Vagina (tissue), 2 donors: ENCODE measurements at regions not wholly inside any gene's neighbourhood (a gene's known extent, or its start where the extent isn't known, plus 50 kb on each side); places are given as distances from the start of the nearest gene placed in this dataset.
"Not testable (repeated sequence)": the region's sequence is repeated elsewhere in the genome, so short reads cannot be mapped to it uniquely, and the experiment has no call there.

ENCODE experiments used
- DNase-seq, 2 donors: peaks; one replicate each; pipeline ENCODE4 v3.0.0-alpha.2; 2017; ENCODE audit errors: extremely low spot score in 2 of 2
- H3K27ac ChIP-seq: fragments of 200-600 bp; sonication (generic); one replicate; pipeline ENCODE4 v1.5.1; 2019
- H3K27me3 ChIP-seq: fragments of 200-600 bp; sonication (generic); one replicate; pipeline ENCODE4 v1.5.1; 2019
- H3K36me3 ChIP-seq, 2 donors: fragments of 200-600 bp; sonication (generic); one replicate each; pipeline ENCODE4 v1.5.1; 2017 to 2019
- H3K4me1 ChIP-seq: fragments of 200-600 bp; sonication (generic); one replicate; pipeline ENCODE4 v1.5.1; 2019
- H3K4me3 ChIP-seq, 2 donors: fragments of 200-600 bp; sonication (generic); 1 replicate in 1 of 2; 2 replicates in 1 of 2; pipeline ENCODE4 v1.5.1; 2016 to 2019
- H3K9me3 ChIP-seq: fragments of 200-600 bp; sonication (generic); one replicate; pipeline ENCODE4 v1.5.1; 2019
- POLR2A ChIP-seq, 2 donors: fragments of 450-650 bp; IDR thresholded peaks; one replicate each; pipeline ENCODE4 v1.6.1; 2017; ENCODE audit warnings: antibody characterized with exemption in 2 of 2, mild to moderate bottlenecking in 2 of 2, moderate library complexity in 2 of 2
- POLR2AphosphoS5 ChIP-seq, 2 donors: sonication (generic); formaldehyde crosslinking; IDR thresholded peaks; one replicate each; pipeline ENCODE4 v1.9.0; 2017; ENCODE audit warnings: antibody characterized with exemption in 2 of 2, mild to moderate bottlenecking in 2 of 2, low read depth in 1 of 2; ENCODE audit not compliant: insufficient read depth in 1 of 2
- intact Hi-C: fragments of 100-400 bp; cut with DNase I; formaldehyde crosslinking; loops from one replicate; pipeline ENCODE4 v1.15.1; 2023
- TF ChIP-seq, protein P1 (sequence below), 3 experiments: fragments of 450-650 bp in 2 of 3; fragments of 200-600 bp in 1 of 3; sonication (generic) in 1 of 3; IDR thresholded peaks; one replicate each; pipeline ENCODE4 v1.5.1; 2017 to 2019; ENCODE audit warnings: antibody characterized with exemption in 3 of 3, mild to moderate bottlenecking in 2 of 3, moderate library complexity in 2 of 3

DNA sequence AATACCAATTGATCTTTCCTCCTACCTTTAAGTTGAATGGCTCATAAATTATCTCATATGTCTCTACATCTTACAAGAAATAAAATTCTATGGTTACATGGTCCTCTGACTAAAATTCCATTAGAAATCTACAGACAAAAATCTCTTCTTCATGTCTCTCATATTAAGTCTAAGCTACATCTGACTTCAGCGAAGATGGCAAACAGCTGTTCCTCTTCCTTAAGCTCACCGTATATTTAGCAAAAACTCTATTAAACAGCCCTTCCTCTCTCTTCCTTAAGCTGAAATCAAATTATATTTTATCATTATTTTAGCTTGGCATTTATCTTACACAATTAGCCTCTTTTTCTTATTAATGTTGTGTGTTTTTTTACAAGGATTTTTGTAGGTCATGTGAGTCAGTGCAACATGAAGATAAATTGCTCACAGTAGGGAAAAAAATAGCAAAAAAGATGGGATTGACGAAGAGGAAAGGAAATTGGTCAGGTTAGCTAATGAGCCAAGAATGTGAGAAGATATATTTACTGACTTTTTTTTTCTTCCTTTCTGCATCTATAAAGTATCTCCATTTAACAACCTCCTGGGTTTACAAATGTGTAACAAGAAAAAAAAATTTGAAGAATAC lies 2412.8 kb downstream of the ARAP2 start:
- no peak for TF ChIP-seq POLR2AphosphoS5 (IDR thresholded peaks at IDR 0.05; ENCODE audit: insufficient read depth in 1 of 2, low read depth in 1 of 2)
- no peak for TF ChIP-seq POLR2A (IDR thresholded peaks at IDR 0.05)
- TF ChIP-seq, protein P1, sequence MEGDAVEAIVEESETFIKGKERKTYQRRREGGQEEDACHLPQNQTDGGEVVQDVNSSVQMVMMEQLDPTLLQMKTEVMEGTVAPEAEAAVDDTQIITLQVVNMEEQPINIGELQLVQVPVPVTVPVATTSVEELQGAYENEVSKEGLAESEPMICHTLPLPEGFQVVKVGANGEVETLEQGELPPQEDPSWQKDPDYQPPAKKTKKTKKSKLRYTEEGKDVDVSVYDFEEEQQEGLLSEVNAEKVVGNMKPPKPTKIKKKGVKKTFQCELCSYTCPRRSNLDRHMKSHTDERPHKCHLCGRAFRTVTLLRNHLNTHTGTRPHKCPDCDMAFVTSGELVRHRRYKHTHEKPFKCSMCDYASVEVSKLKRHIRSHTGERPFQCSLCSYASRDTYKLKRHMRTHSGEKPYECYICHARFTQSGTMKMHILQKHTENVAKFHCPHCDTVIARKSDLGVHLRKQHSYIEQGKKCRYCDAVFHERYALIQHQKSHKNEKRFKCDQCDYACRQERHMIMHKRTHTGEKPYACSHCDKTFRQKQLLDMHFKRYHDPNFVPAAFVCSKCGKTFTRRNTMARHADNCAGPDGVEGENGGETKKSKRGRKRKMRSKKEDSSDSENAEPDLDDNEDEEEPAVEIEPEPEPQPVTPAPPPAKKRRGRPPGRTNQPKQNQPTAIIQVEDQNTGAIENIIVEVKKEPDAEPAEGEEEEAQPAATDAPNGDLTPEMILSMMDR (IDR thresholded peaks at IDR 0.05), result no peak
- no peak for DNase-seq
- intact Hi-C loops, result no loop called here
- no peaks in the 10 kb centered on the region for H3K9me3 ChIP-seq
- H3K27ac ChIP-seq, result no peak overlapping the region
- H3K4me1 ChIP-seq, result no peaks in the 10 kb centered on the region
- H3K36me3 ChIP-seq, result no peaks in the 10 kb centered on the region
- H3K4me3 ChIP-seq, result no peak overlapping the region
- H3K27me3 ChIP-seq, result no peaks in the 10 kb centered on the region

DNA sequence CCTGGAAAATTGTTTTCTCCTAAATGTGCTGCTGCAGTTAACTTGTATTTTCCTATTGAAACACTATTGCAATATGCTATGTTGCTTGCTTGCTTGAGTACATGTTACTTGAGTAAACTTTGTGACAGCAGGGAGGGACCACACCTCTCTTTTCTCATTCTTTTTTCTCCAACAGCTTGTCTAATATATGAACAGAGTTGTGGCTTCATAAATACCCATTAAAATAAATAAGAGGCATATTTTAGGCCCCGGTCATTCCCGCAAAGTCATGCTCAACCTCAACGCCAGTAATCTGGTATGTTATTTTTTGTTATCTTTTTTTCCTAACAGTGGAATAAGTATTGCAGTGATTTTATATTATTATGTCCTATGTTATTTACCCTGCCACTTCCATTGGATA lies 2408.6 kb downstream of the ARAP2 start:
- intact Hi-C loops, H3K36me3 ChIP-seq, H3K4me3 ChIP-seq, H3K27me3 ChIP-seq, H3K4me1 ChIP-seq, H3K9me3 ChIP-seq, DNase-seq, H3K27ac ChIP-seq: not testable (repeated sequence)

DNA sequence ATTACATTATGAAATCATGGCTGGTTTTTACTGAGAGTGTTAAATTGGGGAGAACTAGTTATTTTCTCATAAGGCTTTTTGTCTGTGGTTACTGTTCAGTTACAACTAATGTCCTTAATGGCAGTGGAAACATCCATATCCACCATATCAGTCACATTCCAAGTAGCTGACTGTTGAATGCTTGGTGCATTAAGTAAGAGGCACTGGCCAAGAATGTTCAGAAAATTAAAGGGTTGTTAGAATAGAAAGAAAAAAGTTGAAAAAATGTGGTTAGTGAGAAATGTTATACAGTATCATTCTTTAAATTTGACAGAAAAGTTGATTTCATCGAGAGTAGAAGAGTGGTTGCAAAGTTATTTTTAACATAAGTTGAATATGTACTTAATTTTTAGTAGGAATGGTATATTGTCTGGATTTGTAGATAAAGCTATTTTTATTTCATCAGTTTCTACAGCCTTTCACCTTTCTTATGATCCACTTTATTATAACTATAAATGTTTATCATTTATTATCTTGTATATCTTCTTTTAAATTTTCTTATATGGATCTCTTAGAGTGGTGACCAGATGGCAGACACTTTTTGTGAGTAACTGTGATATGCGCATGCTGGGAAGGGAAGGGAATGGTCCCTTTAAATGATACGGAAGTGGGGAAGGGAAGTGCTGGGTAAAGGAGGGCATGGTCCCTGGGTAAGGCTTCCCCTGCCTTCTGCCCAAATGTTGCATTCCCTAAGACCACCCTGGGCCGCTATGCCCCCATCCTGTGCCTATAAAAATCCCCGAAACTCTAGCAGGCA lies 2407.1 kb downstream of the ARAP2 start:
- no peak overlapping the region for H3K27ac ChIP-seq
- no peaks in the 10 kb centered on the region for H3K27me3 ChIP-seq
- H3K4me1 ChIP-seq, result no peaks in the 10 kb centered on the region
- intact Hi-C loops, result no loop called here
- DNase-seq, result no peak
- no peak overlapping the region for H3K4me3 ChIP-seq
- no peaks in the 10 kb centered on the region for H3K36me3 ChIP-seq
- TF ChIP-seq, protein P1 (IDR thresholded peaks at IDR 0.05), result no peak
- TF ChIP-seq POLR2AphosphoS5 (IDR thresholded peaks at IDR 0.05; ENCODE audit: insufficient read depth in 1 of 2, low read depth in 1 of 2) (no peak), POLR2A (IDR thresholded peaks at IDR 0.05) (no peak)
- no peaks in the 10 kb centered on the region for H3K9me3 ChIP-seq

DNA sequence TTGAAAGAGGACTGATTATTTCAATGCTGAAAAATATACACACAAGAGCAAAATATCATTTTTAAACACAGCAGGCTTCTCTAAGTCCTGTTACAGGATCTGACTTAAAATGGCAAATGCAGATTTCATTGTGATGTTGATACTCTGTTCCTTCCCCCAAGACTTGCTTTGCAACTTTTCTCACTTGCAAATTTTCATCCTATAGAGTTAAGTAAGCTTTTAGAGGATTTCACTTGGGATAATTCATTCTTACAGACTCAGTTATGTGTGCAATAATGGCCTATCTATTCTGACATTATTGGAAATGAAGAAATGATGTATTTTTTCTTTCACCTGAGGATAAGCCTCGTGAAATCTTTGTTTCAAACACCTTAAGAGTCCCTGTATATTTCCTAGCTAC lies 2403.2 kb downstream of the ARAP2 start:
- Histone ChIP-seq H3K4me3 (no peak overlapping the region), H3K9me3 (no peaks in the 10 kb centered on the region), H3K4me1 (no peaks in the 10 kb centered on the region), H3K36me3 (no peaks in the 10 kb centered on the region), H3K27me3 (no peaks in the 10 kb centered on the region), H3K27ac (no peak overlapping the region)
- intact Hi-C loops, result no loop called here
- no peak for TF ChIP-seq POLR2A (IDR thresholded peaks at IDR 0.05)
- DNase-seq, result no peak

DNA sequence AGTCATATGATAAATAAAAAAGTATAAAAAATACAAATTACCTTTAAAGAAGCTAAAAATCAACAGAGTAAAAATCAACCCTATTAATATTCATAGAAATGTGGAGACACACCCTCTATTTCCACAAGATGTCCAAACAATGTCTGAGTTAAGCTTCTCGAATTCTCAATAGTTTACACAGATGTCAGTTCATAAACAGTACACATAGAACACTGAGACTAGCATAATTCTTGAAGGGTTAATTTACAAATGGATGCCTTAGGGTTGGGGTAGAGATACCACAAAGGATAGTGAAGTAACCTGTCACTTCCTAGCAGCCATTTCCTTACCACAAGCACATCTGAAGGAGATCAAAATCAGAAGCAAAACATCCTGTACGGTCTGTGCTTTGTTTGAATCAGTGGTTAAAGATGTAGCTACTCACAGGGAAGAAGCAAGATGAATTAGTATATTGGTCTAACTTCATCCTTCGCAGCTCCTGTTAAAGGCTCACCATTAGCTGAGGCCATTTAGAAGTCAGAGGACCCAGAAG lies 2393.9 kb downstream of the ARAP2 start:
- H3K36me3 ChIP-seq, result no peaks in the 10 kb centered on the region
- H3K27ac ChIP-seq, result no peak overlapping the region
- TF ChIP-seq POLR2AphosphoS5 (IDR thresholded peaks at IDR 0.05; ENCODE audit: insufficient read depth in 1 of 2, low read depth in 1 of 2) (no peak), POLR2A (IDR thresholded peaks at IDR 0.05) (no peak)
- TF ChIP-seq, protein P1 (IDR thresholded peaks at IDR 0.05), result no peak
- H3K4me1 ChIP-seq, result no peaks in the 10 kb centered on the region
- intact Hi-C loops, result no loop called here
- H3K27me3 ChIP-seq, result no peaks in the 10 kb centered on the region
- no peak for DNase-seq
- H3K4me3 ChIP-seq, result no peak overlapping the region
- no peaks in the 10 kb centered on the region for H3K9me3 ChIP-seq

DNA sequence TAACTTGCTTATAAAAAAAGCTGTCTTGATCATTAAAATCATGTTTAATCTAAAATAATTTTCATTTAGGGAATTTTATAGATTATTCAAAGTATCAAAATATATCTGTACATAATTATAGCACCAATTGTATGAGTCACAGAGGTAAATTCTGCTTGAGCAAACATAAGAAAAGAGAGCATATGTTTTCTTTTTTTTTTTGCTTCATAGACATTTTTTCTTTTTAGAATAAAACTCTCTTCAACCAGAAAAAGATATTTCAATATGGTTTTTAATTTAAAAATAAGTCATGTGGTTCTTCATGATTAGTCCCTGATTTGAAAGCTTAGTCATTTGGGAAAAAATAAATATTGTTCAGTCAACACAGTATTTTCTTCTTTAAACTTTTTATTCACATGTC lies 2390.6 kb downstream of the ARAP2 start:
- intact Hi-C loops, H3K4me1 ChIP-seq, H3K36me3 ChIP-seq, H3K27me3 ChIP-seq, H3K9me3 ChIP-seq, DNase-seq, H3K4me3 ChIP-seq, H3K27ac ChIP-seq: not testable (repeated sequence)
